ENCODE measurements at regions not wholly inside any gene's neighbourhood (a gene's known extent, or its start where the extent isn't known, plus 50 kb on each side); places are given as distances from the start of the nearest gene placed in this dataset.

GRCh38 chr12:19707948-19708409 lies 268.7 kb downstream of the AEBP2 start:
- no peak for TF ChIP-seq ZC3H8 (IDR thresholded peaks at IDR 0.05)
- TF ChIP-seq EP300 (IDR thresholded peaks at IDR 0.05; ENCODE audit: low read length): no peak
- TF ChIP-seq FOXK1 (CRISPR knock-in tag; IDR thresholded peaks at IDR 0.05; ENCODE audit: borderline replicate concordance): no peak
- no peak for TF ChIP-seq JUNB (CRISPR knock-in tag; conservative IDR thresholded peaks at IDR 0.05)
- TF ChIP-seq CTCF (IDR thresholded peaks at IDR 0.05 in 2 of 3, conservative IDR thresholded peaks at IDR 0.05 in 1 of 3; ENCODE audit: insufficient read depth in 2 of 3, low read depth in 1 of 3, low read length in 3 of 3): no peak

All from K562 (cell line).